ENCODE measurements at regions not wholly inside any gene's neighbourhood (a gene's known extent, or its start where the extent isn't known, plus 50 kb on each side); places are given as distances from the start of the nearest gene placed in this dataset.

- TF ChIP-seq, protein P1, sequence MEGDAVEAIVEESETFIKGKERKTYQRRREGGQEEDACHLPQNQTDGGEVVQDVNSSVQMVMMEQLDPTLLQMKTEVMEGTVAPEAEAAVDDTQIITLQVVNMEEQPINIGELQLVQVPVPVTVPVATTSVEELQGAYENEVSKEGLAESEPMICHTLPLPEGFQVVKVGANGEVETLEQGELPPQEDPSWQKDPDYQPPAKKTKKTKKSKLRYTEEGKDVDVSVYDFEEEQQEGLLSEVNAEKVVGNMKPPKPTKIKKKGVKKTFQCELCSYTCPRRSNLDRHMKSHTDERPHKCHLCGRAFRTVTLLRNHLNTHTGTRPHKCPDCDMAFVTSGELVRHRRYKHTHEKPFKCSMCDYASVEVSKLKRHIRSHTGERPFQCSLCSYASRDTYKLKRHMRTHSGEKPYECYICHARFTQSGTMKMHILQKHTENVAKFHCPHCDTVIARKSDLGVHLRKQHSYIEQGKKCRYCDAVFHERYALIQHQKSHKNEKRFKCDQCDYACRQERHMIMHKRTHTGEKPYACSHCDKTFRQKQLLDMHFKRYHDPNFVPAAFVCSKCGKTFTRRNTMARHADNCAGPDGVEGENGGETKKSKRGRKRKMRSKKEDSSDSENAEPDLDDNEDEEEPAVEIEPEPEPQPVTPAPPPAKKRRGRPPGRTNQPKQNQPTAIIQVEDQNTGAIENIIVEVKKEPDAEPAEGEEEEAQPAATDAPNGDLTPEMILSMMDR (IDR thresholded peaks at IDR 0.05): no peak
- TF ChIP-seq EZH2phosphoT487 (IDR thresholded peaks at IDR 0.05): no peak
Measured at GRCh38 chr3:74351213-74351612, 263.2 kb downstream of the CNTN3 start.

Data from neural progenitor cell (in vitro differentiated cells).